ENCODE measurements at regions not wholly inside any gene's neighbourhood (a gene's known extent, or its start where the extent isn't known, plus 50 kb on each side); places are given as distances from the start of the nearest gene placed in this dataset.

DNA sequence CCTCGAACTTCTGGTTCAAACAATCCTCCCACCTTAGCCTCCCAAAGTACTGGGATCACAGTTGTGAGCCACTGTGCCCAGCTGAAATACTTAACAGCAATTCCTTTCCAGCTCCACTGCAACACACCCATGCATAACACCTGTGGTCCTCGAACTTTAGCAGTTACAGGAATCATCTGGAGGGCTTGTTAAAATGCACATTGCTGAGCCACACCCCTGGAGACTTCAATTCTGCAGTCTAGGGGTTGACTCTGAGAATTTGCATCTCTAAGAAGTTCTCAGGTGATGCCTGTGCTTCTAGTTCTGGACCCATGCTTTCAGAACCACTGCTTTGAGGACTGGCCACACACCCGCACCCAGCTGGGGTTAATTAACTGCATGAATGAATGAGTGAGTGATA, 53.1 kb upstream of the UBL3 start:
- Histone ChIP-seq H3K9me3 (peaks cover 2% of the 10 kb centered on the region), H3K4me3 (ENCODE audit: control insufficient read depth in 1 of 2, extremely low read depth in 1 of 2, low read length in 1 of 2) (no peak overlapping the region), H3K4me1 (ENCODE audit: control insufficient read depth in 1 of 2, extremely low read depth in 1 of 2, insufficient read depth in 2 of 2, low read length in 2 of 2) (peaks cover 14 to 26% of the 10 kb centered on the region in 2 experiments), H3K27ac (ENCODE audit: low read length) (no peak overlapping the region), H3K36me3 (ENCODE audit: control insufficient read depth in 2 of 2, extremely low read depth in 1 of 2, insufficient read depth in 1 of 2, low read length in 1 of 2) (no peaks in the 10 kb centered on the region), H3K27me3 (replicated peaks in 1 of 2; ENCODE audit: control insufficient read depth in 2 of 2, extremely low read depth in 1 of 2, insufficient read depth in 2 of 2, low read length in 1 of 2) (no peaks in the 10 kb centered on the region)
- H3K27me3 Mint-ChIP-seq = peaks cover 0 to 4% of the 10 kb centered on the region in 2 donors
- no peak for DNase-seq
- ATAC-seq (replicated peaks in 1 of 4) = no peak
- no peaks in the 10 kb centered on the region for H3K36me3 Mint-ChIP-seq
- ChIA-PET CTCF (interaction anchor here in 1 of 2 donors (0.7 kb wide), 1 partner anchor 474 kb away, joined by 4 read pairs; no protein-coding TSS in a partner anchor), POLR2A (interaction anchor here in 1 of 2 donors (0.5 to 0.7 kb wide), 2 partner anchors 19 to 53 kb away, joined by 4 read pairs; no protein-coding TSS in a partner anchor)
- peaks cover 0 to 5% (median 4%) of the 10 kb centered on the region in 3 donors for H3K9me3 Mint-ChIP-seq
- peak overlapping the region; percentile 39 to 44 for H3K27ac Mint-ChIP-seq
- H3K4me1 Mint-ChIP-seq = peaks cover 19 to 26% (median 25%) of the 10 kb centered on the region in 3 donors
- peak overlapping the region in 1 of 3 donors; percentile 28 for H3K4me3 Mint-ChIP-seq
- 100% methylated on average over 1 of the region's 3 CpGs for WGBS (ENCODE audit: insufficient coverage)

DNA sequence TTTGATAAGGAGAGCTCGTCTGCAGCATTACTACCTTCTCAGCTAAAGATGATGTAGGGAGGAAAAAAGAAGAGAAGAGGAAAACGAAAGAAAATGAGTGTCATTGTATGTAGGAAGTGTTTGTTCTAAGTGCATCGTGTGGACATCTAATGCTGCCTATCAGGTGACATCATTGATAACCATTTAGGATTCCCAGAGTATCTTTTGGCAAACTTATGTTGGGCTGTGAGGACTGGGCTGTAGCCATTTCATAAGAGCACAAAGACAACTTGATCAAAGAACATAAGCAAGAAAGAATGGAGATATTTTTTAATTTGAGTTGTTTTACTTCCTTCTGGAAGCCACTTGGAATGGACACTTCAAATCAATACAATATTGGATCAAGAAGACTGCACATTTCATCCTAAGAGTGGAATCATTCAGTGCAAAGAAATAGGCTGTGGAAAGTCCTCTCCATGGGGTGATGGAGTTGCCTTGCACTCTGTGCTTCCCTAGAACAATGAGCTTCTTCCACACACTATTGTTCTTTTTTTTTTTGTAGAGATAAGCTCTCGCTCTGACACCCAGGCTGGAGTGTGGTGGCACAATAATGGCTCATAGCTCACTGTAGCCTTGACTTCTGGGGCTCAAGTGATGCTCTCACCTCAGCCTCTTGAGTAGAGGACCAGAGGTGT, 52.4 kb upstream of the UBL3 start:
- no peak for DNase-seq
- peaks cover 2% of the 10 kb centered on the region for H3K9me3 ChIP-seq
- ChIA-PET POLR2A (interaction anchor here (0.5 to 1.3 kb wide), 6 partner anchors 18 to 832 kb away, joined by 3 to 4 read pairs (median 4); partner anchors contain the start of gene UBL3 (in 1 of the 2)), CTCF (interaction anchor here (0.6 to 1.3 kb wide), 9 partner anchors 9 to 475 kb away, joined by 3 to 6 read pairs (median 3); no protein-coding TSS in a partner anchor)
- H3K4me3 ChIP-seq (ENCODE audit: control insufficient read depth in 1 of 2, extremely low read depth in 1 of 2, low read length in 1 of 2) = peak overlapping the region; percentile 38 to 39
- H3K27ac Mint-ChIP-seq = peak overlapping the region; percentile 92 to 97
- H3K27me3 ChIP-seq (replicated peaks in 1 of 2; ENCODE audit: control insufficient read depth in 2 of 2, extremely low read depth in 1 of 2, insufficient read depth in 2 of 2, low read length in 1 of 2) = no peaks in the 10 kb centered on the region
- H3K4me1 ChIP-seq (ENCODE audit: control insufficient read depth in 1 of 2, extremely low read depth in 1 of 2, insufficient read depth in 2 of 2, low read length in 2 of 2) = peaks cover 14 to 26% of the 10 kb centered on the region in 2 experiments
- no peaks in the 10 kb centered on the region for H3K36me3 Mint-ChIP-seq
- WGBS (ENCODE audit: insufficient coverage) = 0% methylated on average over 3 of the region's 4 CpGs
- peak; percentile 27 to 50 (median 36) for ATAC-seq (replicated peaks in 1 of 4)
- peaks cover 0 to 4% of the 10 kb centered on the region in 2 donors for H3K27me3 Mint-ChIP-seq
- H3K9me3 Mint-ChIP-seq = peaks cover 0 to 5% (median 4%) of the 10 kb centered on the region in 3 donors
- H3K27ac ChIP-seq (ENCODE audit: low read length) = peak overlapping the region; percentile 72
- no peaks in the 10 kb centered on the region for H3K36me3 ChIP-seq (ENCODE audit: control insufficient read depth in 2 of 2, extremely low read depth in 1 of 2, insufficient read depth in 1 of 2, low read length in 1 of 2)
- peak overlapping the region; percentile 80 to 83 (median 80) for H3K4me3 Mint-ChIP-seq
- H3K4me1 Mint-ChIP-seq = peaks cover 15 to 26% (median 25%) of the 10 kb centered on the region in 3 donors

DNA sequence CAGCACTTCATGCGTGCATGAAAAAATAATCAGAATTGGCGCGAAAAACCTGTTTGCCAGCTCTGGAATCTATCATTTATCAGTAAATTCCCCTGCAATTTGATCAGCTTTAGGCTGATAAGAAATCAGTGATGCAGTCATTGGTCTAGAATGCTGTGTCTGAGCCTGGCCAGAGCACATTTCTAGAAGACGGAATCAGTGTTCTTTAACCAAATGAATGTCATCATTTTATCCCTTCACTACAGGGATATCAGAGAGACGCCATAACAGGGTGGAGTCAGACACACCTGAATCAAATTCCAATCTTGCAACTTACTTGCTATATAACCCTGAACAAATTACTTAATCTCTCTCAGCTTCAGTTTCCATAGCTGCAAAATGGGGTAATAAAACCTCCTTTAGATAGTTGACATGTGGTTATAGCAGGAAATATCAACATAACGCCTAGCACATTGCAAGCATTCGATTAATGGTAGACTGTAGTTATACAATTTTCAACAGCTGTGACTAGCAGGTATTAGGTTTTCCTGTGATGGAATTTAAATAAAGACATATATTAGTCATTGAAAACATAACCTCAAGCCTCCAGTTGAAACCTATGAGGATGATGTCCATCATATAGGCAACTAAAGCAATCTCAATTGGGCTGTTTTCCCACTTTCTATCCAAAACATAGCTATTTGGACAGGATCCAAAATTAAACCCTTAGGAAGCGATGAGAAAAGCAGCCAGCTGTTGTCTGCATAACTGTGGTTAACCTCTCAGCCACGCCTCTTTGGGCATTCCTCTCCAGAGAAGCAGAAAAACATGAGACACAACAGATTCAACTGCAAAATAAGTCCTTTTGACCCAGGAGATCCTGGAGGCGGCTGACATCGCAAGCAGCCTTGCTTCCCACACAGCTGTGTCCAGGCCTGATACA, 51.6 kb upstream of the UBL3 start:
- Mint-ChIP-seq H3K27ac (peak overlapping the region; percentile 92 to 97), H3K36me3 (no peaks in the 10 kb centered on the region), H3K4me1 (peaks cover 15 to 26% (median 25%) of the 10 kb centered on the region in 3 donors), H3K9me3 (peaks cover 0 to 5% (median 4%) of the 10 kb centered on the region in 3 donors), H3K27me3 (peaks cover 0 to 4% of the 10 kb centered on the region in 2 donors), H3K4me3 (peak overlapping the region; percentile 80 to 83 (median 80))
- ChIA-PET POLR2A (interaction anchor here (0.6 to 1.3 kb wide), 5 partner anchors 34 to 833 kb away, joined by 3 to 4 read pairs (median 3); partner anchors contain the start of gene UBL3 (in 1 of the 2)), CTCF (interaction anchor here in 1 of 2 donors (0.6 to 1.3 kb wide), 7 partner anchors 19 to 213 kb away, joined by 3 to 6 read pairs (median 3); no protein-coding TSS in a partner anchor)
- H3K9me3 ChIP-seq = peaks cover 2% of the 10 kb centered on the region
- H3K36me3 ChIP-seq (ENCODE audit: control insufficient read depth in 2 of 2, extremely low read depth in 1 of 2, insufficient read depth in 1 of 2, low read length in 1 of 2) = no peaks in the 10 kb centered on the region
- peak; percentile 67 to 82 (median 82) for ATAC-seq (replicated peaks in 1 of 4)
- H3K27ac ChIP-seq (ENCODE audit: low read length) = peak overlapping the region; percentile 72
- WGBS (ENCODE audit: insufficient coverage) = 0% methylated on average over 3 of the region's 11 CpGs
- no peaks in the 10 kb centered on the region for H3K27me3 ChIP-seq (replicated peaks in 1 of 2; ENCODE audit: control insufficient read depth in 2 of 2, extremely low read depth in 1 of 2, insufficient read depth in 2 of 2, low read length in 1 of 2)
- peak overlapping the region; percentile 38 to 39 for H3K4me3 ChIP-seq (ENCODE audit: control insufficient read depth in 1 of 2, extremely low read depth in 1 of 2, low read length in 1 of 2)
- H3K4me1 ChIP-seq (ENCODE audit: control insufficient read depth in 1 of 2, extremely low read depth in 1 of 2, insufficient read depth in 2 of 2, low read length in 2 of 2) = peaks cover 14 to 26% of the 10 kb centered on the region in 2 experiments
- peak in 30 of 35 experiments; percentile 4 to 74 (median 18) for DNase-seq

Data from T-cell (primary cell).